Esophagus mucosa (tissue), 1 donor: ENCODE measurements at regions not wholly inside any gene's neighbourhood (a gene's known extent, or its start where the extent isn't known, plus 50 kb on each side); places are given as distances from the start of the nearest gene placed in this dataset.

Experiments used
- ATAC-seq: fragments of 200-7000 bp; cut with Tn5 transposase; one replicate; pipeline ENCODE4 v1.9.1; 2020
- donor health status: DM: yes; HTN: yes; CAD: no.

GRCh38 chr9:105861972-105862371 lies 167.6 kb downstream of the TMEM38B start:
- ATAC-seq, result no peak

DNA sequence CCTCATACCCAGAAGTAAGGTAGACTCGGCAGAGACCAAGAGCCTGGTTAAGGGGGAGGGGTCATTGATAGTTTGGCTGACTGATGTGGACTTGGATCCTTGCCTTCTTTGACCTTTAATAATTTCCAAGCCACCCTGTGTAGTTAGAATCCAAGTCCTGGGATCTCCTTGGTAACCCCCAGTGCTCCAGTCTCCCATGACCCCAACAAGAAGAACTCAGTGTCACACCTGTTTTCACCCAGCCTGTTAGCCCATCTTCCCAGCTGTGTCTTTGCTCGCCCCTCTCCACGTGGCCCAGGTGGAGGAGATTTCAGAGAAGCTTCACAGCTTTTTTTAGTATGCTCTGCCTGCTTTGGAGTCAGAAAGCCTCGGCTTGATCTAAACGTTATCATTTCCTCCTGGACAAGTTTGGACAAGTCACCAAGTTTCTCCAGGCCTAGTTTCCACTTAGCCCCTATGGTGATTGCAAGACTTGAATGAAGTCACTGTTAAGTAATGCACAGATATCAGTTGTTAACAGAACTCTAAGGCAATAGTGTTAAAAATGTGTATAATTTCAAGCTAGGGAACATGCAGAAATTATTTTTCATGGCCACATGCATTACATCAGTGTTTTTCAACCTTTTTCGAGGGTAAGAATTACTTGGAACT lies 170.0 kb downstream of the TMEM38B start:
- ATAC-seq, result no peak

GRCh38 chr9:105865285-105865684 lies 170.9 kb downstream of the TMEM38B start:
- ATAC-seq, result no peak

- no peak for ATAC-seq
Observed at GRCh38 chr9:105871540-105871939, 177.2 kb downstream of the TMEM38B start.

GRCh38 chr9:105873801-105874200 lies 179.5 kb downstream of the TMEM38B start:
- no peak for ATAC-seq

- ATAC-seq, result no peak
Observed at GRCh38 chr9:105877721-105878120, 183.4 kb downstream of the TMEM38B start.

DNA sequence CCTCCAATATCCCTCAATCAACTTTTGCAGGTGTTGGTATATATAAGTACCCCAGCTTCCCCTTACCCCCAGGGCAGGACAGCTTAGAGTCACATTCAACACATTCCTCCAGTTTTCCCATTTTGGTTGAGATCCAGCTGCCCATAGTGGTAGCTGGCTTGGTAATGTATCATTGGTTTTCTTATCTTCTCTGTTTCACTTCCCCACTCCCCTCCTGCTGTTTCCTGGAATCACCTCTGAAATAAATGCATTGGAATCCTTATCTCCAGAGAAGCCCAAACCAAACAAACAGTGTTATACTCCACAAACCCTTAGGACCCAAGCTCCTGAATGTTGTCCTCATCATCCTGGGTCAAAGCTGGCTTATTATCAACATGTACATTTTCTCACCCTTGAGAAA lies 184.8 kb downstream of the TMEM38B start:
- ATAC-seq, result no peak

GRCh38 chr9:105880517-105880916 lies 186.2 kb downstream of the TMEM38B start:
- ATAC-seq, result no peak

DNA sequence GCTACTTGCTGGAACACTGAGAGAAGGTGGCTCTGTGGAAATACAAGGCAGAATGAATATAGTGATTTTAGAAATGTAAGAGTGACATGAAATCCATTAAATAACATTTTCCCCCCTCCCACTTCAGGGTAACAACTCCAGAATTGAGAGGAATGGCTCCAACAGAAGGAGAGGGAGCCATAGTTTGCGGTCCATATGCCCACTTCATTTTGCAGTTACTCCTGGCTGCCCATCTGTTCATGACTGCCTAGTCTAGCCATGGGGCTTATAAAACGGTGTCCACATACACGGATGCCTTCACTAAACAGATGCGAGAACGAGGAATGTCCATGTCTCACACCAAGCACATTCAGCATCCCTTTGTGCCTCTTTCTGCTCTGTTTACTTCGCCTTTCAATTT lies 186.7 kb downstream of the TMEM38B start:
- no peak for ATAC-seq

- no peak for ATAC-seq
Observed at GRCh38 chr9:105881654-105882349, 187.5 kb downstream of the TMEM38B start.

DNA sequence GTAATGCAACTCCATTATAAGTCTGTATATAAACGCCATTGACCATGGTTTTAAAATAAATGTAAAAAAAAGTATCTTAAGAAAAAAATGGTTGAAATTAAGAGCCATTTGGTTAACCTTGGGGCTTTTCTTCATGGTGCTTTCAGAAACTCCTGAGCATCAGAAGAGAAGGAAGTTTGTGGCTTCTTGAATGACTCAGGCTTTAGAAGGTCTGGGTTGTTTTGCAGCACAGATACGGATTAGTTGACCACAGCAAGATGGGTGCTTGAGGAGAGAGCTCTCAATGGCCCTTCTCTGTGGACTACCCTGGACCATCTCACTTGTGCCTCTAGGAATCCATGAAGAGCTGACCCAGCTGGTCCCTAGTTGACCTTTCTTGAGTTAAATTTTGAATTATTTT lies 189.5 kb downstream of the TMEM38B start:
- ATAC-seq, result no peak

DNA sequence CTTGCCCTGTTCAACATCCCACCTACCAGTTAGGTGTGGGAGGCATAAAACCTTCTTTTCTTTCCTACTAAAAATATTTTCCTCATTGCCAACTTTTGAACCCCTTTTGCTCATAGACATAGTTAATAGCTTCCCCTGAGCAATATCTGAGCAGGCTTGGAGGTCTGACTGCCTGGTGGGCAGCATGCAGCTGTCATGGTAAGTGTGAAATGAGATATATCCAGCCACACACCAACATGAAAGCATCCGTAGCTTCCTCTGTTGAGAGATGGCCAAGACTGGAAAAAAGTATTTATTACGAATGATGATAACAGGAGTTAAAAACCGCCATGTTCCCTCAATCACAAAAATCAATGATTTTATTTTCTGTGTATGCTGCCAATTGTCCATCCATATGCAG lies 190.1 kb downstream of the TMEM38B start:
- ATAC-seq, result no peak

GRCh38 chr9:105886136-105886535 lies 191.8 kb downstream of the TMEM38B start:
- no peak for ATAC-seq

DNA sequence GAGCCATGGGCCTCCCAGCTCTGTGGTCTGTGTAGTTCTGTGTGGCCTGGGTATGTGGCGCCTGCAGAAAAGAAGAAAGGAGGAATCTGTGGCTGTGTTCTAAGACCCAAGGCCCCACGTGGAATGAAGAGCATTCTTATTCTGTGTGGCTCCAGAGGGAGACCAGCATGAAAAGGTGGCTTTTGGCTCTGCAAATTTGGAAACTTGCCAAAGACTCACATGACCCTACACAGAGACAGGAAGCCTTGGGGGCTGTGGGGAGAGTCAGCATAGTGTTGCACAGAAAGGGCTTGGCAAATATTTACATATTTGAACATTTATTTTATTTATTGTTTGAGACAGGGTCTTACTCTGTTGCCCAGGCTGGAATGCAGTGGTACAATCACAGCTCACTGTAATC lies 193.3 kb downstream of the TMEM38B start:
- no peak for ATAC-seq

DNA sequence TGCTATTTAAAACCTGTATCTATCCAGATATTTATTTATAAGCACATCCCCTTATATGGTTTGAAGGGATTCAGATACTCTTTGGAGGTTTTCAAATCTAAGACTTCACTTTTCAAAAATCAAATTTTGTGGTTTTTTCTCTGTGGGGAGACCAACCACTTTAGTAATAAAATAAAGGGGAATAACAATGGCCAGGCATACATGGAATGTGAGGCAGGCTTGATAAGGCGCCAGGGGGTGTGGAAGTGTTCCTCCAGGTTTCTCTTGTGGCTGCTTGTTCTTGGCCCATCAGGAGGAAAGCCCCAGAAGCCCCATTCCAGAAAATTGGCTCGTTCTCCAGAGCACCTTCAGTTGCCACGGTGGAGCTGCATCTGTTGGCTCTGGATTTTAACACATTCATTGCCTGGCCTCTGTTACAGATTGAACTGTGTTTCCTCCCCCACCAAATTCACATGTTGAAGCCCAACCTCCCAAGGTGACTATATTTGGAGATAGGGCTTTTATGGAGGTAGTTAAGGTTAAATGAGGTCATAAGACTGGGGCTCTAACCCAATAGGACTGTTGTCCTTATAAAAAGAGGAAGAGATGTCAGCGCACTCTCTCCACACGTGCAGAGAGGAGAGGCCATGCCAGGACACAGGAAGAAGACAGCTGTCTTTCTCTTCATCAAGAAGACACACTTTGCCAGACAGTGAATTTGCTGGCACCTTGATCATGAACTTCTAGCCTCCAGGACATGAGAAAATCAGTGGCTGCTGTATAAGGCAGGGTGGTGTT lies 195.9 kb downstream of the TMEM38B start:
- no peak for ATAC-seq

GRCh38 chr9:105900123-105900522 lies 205.8 kb downstream of the TMEM38B start:
- ATAC-seq, result no peak

DNA sequence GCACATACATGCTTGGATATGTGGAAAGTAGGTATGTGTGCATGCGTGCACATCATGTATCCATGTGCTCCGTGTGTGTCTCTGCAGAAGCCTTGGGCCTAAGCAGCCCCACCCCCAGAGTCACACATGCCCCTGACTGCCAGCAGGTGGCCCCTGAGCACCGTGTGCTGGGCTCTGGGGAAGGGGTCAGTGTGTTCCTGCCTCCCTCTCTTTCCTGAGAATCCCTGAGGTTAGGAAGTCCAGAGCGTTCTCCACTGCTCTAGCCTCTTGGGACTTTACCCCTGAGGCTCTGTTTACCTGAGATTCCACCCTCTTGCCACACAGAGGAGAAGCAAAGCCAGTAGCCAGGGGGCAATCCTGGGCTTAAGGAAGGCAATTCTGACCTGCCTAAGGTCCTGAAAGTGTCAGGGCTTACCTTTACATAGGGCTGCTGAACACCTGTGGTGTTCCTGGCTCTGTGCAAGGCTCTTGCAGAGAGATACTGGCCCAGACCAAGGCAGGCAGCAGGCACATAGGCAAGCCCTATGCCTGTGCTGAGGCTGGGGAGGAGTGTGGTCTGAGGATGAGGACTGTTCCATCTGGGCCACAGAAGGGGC lies 207.3 kb downstream of the TMEM38B start:
- ATAC-seq, result peak; percentile 61

DNA sequence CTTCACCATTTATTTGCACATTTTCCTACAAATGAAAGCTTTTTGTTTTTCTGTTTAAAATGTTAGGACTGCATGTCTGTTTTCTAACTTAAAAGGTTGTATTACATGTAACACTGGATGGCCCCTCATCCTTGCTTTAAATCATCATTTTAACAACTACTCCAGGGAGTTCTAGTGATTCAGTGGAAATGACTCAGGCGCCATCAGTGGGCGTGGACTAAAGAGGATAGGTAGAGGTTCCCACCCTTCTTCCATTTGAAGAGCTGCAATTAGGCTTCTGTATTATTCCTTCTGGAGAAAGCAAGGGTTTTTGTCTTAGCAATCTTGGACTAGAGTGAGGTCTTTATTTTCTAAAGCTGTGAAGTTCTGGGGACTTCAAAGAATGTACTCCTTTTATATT lies 213.7 kb downstream of the TMEM38B start:
- no peak for ATAC-seq

- no peak for ATAC-seq
Observed at GRCh38 chr9:105911104-105911911, 217.0 kb downstream of the TMEM38B start.

DNA sequence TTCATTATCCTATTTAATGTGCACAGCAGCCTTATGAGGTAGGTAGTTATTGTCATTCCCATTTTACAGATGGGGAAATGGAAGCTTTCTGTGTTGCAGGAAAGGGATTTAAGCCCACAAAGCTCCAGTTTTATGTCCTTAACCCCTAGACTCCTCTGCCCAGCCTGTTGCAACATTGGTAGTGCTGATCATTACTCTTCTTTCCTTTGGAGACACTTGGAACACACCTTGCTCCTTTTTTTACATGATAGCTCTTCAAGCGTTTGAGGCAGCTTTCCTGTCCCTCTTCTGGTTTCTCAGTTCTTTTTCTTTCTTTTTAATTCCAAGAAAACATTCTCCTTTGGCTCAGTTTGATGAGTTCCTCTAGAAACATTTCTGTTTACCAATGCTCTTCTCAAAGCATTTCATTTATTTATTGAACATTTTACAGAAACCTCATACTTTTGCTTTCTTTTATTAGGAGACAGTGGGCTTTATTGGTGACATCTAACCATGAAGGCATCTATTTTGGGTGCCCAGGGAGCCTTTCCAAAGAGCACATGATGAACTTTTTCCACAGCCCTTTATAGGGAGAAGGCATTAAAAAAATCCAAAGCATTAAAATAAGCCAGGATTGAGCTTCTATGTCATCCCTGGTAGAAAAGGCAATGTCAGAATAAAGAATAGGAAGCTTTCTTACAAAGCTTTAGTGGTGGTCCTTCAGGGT lies 218.0 kb downstream of the TMEM38B start:
- ATAC-seq, result no peak

DNA sequence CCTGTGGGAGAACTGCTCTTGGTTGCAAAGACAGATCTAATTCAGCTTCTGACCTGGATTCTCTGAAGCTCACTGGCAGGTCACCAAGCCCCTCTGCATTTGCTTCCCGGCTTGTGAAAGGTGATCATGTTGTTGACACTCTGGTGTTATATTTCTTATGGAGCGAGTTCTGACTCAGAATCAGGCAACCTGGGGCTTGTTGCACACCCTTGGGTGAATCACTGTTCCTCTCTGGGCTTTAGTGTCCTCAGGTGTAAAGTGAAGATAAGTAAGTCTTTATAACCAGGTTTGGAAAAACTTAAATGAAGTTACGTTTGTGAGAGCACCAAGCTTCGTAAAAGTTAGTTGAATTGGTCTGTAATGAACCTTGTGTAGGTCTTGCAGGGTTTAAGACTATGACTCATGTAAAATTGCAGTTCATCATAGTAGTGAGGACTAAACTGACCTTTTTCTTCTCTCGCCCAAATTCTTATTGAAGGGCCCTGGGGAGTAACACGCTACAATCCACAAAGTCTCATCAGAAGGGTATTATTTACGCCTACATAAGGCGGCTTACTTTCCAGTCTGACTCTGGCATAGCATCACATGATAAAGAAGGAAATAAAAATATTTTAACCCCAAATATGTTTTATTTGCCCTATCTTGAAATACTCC lies 218.6 kb downstream of the TMEM38B start:
- peak; percentile 86 for ATAC-seq
